ENCODE measurements at regions not wholly inside any gene's neighbourhood (a gene's known extent, or its start where the extent isn't known, plus 50 kb on each side); places are given as distances from the start of the nearest gene placed in this dataset.

DNA sequence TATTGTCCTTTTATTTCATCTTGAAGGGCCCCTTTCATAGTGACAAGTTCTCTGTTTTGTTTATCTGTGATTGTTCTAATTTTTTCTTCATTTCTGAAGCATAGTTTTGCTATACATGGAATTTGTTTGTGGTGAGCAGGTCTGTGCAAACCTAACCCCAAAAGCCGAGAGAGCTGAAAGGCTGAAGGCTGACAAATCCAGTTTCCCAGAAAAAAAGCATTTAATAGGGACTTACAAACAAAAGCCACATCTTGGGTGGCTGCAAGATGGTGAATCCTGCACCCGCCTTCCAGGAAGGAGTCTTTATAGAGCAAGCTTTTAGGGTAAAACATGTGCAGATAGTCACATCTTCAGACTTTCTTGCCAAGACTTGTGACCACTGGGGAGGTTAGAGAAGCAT, 473.4 kb upstream of the TRIB2 start:
- TF ChIP-seq, protein P1, sequence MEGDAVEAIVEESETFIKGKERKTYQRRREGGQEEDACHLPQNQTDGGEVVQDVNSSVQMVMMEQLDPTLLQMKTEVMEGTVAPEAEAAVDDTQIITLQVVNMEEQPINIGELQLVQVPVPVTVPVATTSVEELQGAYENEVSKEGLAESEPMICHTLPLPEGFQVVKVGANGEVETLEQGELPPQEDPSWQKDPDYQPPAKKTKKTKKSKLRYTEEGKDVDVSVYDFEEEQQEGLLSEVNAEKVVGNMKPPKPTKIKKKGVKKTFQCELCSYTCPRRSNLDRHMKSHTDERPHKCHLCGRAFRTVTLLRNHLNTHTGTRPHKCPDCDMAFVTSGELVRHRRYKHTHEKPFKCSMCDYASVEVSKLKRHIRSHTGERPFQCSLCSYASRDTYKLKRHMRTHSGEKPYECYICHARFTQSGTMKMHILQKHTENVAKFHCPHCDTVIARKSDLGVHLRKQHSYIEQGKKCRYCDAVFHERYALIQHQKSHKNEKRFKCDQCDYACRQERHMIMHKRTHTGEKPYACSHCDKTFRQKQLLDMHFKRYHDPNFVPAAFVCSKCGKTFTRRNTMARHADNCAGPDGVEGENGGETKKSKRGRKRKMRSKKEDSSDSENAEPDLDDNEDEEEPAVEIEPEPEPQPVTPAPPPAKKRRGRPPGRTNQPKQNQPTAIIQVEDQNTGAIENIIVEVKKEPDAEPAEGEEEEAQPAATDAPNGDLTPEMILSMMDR (IDR thresholded peaks at IDR 0.05), result no peak
- no peak for TF ChIP-seq POLR2A (IDR thresholded peaks at IDR 0.05)
